ENCODE measurements at regions not wholly inside any gene's neighbourhood (a gene's known extent, or its start where the extent isn't known, plus 50 kb on each side); places are given as distances from the start of the nearest gene placed in this dataset.

DNA sequence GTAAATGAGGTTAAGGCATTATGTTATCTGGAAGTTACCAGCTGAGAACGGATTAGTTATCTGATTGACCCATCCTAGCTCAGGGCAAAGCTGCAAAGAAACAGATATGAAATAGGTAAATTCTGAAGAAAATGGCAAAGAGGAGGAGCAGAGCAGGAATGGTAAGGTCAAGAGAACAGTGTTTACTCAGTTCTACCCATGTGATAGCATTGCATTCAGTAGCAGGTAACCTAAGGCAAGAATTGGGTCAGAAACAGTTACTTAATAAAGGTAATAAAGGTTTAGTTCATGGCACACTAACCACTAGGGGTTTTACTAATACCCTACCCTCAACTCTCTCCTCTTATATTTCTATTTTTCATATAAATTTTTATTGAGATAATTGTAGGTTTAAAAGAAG lies 224.8 kb downstream of the ASCL1 start:
- no peak for DNase-seq

DNA sequence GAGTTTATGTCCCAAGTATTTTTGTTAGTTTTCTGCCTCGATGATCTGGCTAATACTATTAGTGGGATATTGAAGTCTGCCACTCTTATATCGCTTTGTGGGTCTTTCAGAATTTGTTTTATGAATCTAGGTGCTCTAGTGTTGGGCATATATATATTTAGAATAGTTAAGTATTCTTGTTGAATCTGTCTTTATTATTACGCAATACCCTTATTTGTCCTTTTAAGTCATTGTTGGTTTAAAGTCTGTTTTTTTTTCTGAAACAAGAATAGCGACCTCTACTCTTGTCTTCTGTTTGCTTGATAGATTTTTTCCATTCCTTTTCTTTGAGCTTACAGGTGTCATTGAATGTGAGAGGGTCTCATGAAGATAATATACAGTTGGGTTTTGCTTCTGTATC lies 239.0 kb downstream of the ASCL1 start:
- DNase-seq = no peak

DNA sequence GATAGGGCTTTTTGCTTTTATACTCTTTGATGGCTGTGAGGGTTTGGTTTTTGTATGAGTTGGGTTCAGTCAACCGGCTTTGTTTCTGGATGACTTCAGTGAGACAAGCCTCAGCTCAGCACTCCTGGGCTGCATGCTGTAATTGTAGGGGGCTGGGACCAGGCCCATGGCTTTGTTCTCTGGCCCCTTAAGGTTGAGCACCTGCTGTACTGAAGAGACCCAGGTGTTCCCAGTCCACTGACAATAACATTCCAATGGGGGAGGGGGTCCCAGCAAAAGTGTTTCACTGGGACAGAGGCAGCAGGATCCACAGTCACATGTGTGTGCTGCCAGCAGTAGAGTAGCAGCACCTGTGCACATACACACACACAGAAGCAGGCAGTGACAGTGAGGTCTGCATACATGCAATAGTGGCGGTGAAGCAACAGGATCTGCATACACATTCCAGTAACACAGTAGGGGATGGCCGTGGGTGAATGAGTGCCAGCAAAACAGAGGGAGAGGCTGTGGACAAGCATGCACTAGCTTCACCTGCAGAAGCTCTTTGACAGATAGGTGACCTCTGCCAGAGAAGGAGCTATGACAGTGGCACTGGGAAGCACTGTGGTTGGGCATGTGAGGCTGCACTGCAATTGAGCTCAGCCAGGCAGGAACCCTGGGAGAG lies 240.4 kb downstream of the ASCL1 start:
- no peak for DNase-seq

DNA sequence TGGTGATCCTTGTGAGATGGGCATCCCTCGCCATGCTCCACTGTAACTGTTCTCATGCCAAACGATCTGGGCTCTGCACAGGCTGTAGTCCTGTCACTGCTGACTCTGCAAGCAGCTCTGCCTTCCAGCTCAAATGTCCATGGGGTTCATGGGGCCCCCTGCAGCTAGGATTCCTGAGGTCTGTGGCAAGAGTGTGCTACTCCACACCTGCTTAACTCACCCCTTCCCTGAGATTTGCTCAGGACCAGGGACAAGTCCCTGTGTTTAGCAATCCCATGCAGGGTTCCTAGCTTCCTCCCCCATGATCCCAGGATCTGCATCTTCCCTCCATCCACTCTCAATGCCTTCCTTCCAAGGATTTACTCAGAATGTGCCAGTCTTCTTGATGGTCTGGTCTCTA lies 241.0 kb downstream of the ASCL1 start:
- DNase-seq = no peak

DNA sequence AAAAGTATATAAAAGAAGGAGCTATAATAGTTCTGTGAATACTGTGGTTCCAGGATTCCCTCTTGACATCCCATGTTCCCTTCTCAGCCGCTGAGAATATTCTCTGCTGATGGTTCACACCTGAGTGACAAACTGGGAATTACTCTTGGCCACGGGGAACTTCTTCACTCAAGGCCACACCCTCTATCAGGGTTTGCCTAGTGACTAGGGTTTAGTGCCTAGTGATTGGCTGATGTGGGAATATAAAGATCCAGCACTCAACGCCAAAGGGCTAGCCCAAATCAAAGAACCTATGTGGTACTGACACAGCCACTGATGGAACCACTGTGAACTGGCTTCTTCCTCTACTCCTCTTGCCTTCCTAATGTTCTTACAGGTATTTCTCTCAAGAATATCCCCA lies 248.4 kb downstream of the ASCL1 start:
- no peak for DNase-seq

DNA sequence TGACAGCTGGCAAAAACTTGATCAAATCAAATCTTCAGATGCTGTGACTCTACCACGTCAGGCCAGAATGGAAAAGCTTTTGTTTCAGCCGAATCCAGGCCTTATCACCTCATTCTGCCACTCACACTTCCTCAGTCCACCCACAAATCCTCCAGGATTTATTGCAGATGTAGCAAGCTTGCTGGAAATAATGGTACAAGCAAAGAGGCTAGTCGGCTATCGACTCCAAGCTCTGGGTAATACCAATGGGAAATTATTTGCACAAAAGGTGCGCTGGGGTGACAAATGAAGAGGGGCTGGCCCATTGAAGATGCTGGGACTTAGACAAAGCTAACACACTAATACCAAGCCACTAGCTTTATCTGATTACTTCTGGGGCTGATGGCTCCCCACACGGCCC lies 250.5 kb downstream of the ASCL1 start:
- DNase-seq = peak; percentile 53

DNA sequence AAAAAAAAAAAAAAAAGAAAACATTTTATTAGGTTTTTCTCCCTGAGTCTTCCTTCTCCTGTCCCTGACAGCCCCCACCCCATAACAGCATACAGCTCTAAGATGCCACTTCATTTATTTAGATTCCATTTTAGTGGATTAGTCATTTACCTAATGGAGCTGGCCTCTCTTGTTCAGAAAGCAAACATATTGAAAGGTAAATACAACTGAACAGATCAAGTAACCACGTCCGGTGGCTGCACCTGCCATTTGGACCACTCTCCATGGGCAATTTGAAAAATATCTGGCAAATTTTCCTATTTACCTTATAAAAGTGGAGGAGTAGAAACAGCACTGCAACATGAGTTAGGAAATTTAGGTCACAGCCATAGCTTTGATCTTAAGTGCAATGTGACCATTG lies 254.6 kb downstream of the C12orf42 start:
- no peak for DNase-seq

DNA sequence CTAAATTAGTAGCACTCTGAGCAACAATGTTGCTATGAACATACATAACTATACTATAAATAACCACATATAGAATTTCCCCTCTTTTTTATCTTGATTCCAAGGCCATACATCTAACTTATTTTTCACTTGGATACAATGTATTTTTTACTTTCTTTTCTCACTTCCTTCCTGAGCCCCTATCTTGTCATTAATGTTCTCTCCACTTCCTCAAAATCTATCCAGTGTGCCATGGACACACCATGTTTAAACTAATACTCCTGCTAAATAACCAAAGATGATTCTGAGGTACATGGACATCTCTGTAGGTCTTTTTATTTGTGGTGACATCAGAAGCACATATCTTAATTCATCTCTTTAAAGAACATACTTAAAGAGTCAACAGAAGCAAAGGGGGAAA lies 251.2 kb downstream of the C12orf42 start:
- DNase-seq = no peak

DNA sequence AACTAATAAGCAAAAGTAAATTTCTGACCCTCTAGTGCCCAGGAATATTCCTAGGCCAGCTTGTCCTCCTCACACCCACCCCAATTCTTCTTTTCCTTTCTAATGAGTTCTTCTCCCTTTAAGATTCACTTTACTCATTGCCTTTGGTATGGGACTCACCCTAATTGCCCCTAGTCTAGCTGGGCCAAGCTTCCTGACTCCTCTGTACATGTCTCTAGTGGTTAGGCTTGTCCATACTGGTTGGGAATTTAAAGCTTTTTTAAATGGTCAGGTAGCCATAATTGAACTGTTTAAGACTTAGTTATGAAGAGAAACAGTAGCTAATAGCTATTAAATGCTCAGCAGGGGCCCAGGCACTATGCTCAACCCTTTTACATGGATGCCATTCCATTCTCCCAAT lies 248.2 kb downstream of the C12orf42 start:
- DNase-seq = no peak

DNA sequence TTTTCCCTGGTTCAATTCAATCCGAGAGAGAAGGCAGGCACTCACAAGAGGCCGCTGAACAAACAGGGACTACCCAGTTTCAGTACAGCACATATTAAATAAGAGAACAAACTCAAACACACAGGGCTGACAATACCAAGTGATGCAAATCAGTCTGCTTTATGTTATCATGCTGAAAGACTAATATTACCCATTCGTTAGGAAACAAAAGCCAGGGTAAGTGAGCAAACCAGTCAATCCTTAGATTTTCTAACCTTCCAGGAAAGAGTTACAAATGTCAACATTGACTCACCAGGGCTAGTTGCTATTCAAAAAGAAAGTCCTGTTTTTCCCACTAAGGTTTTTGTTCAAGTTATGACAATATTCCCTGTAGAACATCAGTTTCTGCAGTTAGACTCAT lies 246.2 kb downstream of the C12orf42 start:
- DNase-seq = no peak

DNA sequence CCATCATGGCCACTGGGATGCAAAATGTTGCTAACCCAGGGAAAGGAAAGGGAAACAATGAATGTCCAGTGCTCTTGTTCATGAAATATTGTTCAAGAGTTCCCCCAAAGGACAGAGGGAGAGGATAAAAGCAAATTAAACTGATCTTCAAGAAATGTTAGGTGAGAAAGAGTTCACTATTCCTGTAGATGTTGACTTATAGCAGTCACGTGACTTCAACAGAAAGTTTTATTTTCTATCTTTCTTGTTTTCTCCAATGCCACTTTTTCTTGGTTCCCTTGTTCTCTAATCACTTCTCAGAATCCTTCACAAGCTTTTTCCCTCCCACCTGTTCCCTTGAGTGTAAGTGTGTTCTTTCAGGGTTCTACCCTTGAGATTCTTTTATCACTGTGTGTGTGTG lies 245.3 kb downstream of the C12orf42 start:
- DNase-seq = no peak

Data from eye (tissue), 1 donor.